Keratinocyte (primary cell): ENCODE measurements at regions not wholly inside any gene's neighbourhood (a gene's known extent, or its start where the extent isn't known, plus 50 kb on each side); places are given as distances from the start of the nearest gene placed in this dataset.

ENCODE experiments used
- CTCF ChIP-seq, 3 experiments: IDR thresholded peaks in 1 of 3; conservative IDR thresholded peaks in 1 of 3; optimal IDR thresholded peaks in 1 of 3; 2 replicates in 2 of 3; 3 replicates in 1 of 3; pipeline versions ENCODE3 to v1.5.1; 2011; ENCODE audit warnings: low read length in 3 of 3, mild to moderate bottlenecking in 3 of 3, moderate library complexity in 2 of 3, control low read depth in 1 of 3, inconsistent platforms in 1 of 3; ENCODE audit not compliant: insufficient read depth in 2 of 3; ENCODE audit errors: extremely low read depth in 1 of 3
- EZH2 ChIP-seq: IDR thresholded peaks from one replicate; pipeline ENCODE4 v1.6.1; 2012; ENCODE audit warnings: inconsistent platforms, mild to moderate bottlenecking, low read length, moderate library complexity

- no peak for TF ChIP-seq CTCF (optimal IDR thresholded peaks at IDR 0.05 in 1 of 3, IDR thresholded peaks at IDR 0.05 in 1 of 3, conservative IDR thresholded peaks at IDR 0.05 in 1 of 3; ENCODE audit: extremely low read depth in 1 of 3, insufficient read depth in 2 of 3, low read length in 3 of 3)
- no peak for TF ChIP-seq EZH2
These were observed 267.8 kb upstream of the INTU start for GRCh38 chr4:127364911-127365310.
